Uterus (tissue), 2 donors: ENCODE measurements at regions not wholly inside any gene's neighbourhood (a gene's known extent, or its start where the extent isn't known, plus 50 kb on each side); places are given as distances from the start of the nearest gene placed in this dataset.

Experiments used
- CTCF ChIP-seq, 4 experiments: fragments of 200-600 bp in 2 of 4; fragments of 450-650 bp in 2 of 4; sonication (generic) in 2 of 4; IDR thresholded peaks; one replicate each; pipeline ENCODE4 v1.5.1; 2016 to 2019; ENCODE audit warnings: antibody characterized with exemption in 4 of 4, mild to moderate bottlenecking in 2 of 4, moderate library complexity in 1 of 4
- POLR2A ChIP-seq, 2 donors: fragments of 450-650 bp; IDR thresholded peaks; one replicate each; pipeline ENCODE4 v1.6.1; 2016; ENCODE audit warnings: antibody characterized with exemption in 2 of 2, mild to moderate bottlenecking in 1 of 2, moderate library complexity in 1 of 2

GRCh38 chr2:198702796-198703195 is 754.9 kb downstream of the SATB2 start:
- TF ChIP-seq POLR2A (IDR thresholded peaks at IDR 0.05) (no peak), CTCF (IDR thresholded peaks at IDR 0.05) (no peak)
